Keratinocyte (primary cell): ENCODE measurements at regions not wholly inside any gene's neighbourhood (a gene's known extent, or its start where the extent isn't known, plus 50 kb on each side); places are given as distances from the start of the nearest gene placed in this dataset.

Experiments
- DNase-seq: peaks from one replicate; pipeline ENCODE4 v3.0.0-alpha.2; 2011; ENCODE audit warnings: low read depth, missing footprints, low spot score
- FAIRE-seq: peaks from 2 replicates; lab custom pipeline; 2011; peaks lifted over from hg19 to GRCh38; lab: Jason Lieb, UNC
- H2AFZ ChIP-seq: 2 replicates; pipeline ENCODE4 v1.6.0; 2012; ENCODE audit warnings: low read length, control low read depth, inconsistent platforms; ENCODE audit not compliant: control insufficient read depth
- H3K27ac ChIP-seq: 2 replicates; pipeline ENCODE4 v1.5.1; 2011; ENCODE audit warnings: low read length; ENCODE audit not compliant: control insufficient read depth, insufficient read depth
- H3K27me3 ChIP-seq: 3 replicates; pipeline ENCODE4 v1.6.0; 2011; ENCODE audit warnings: low read length; ENCODE audit not compliant: control insufficient read depth, insufficient read depth; ENCODE audit errors: extremely low read depth
- H3K36me3 ChIP-seq, 2 experiments: 2 replicates in 1 of 2; 3 replicates in 1 of 2; pipeline ENCODE4 v1.5.1; 2011; ENCODE audit warnings: low read length in 2 of 2, mild to moderate bottlenecking in 1 of 2; ENCODE audit not compliant: control insufficient read depth in 2 of 2, insufficient read depth in 2 of 2; ENCODE audit errors: extremely low read depth in 1 of 2
- H3K4me1 ChIP-seq: 3 replicates; pipeline ENCODE4 v1.5.1; 2011; ENCODE audit warnings: low read length; ENCODE audit not compliant: control insufficient read depth, insufficient read depth; ENCODE audit errors: extremely low read depth
- H3K4me2 ChIP-seq: 3 replicates; pipeline ENCODE4 v1.6.0; 2011; ENCODE audit warnings: low read depth, low read length; ENCODE audit not compliant: control insufficient read depth, insufficient read depth; ENCODE audit errors: extremely low read depth
- H3K4me3 ChIP-seq, 3 experiments: fragments of 200-600 bp in 1 of 3; sonication (generic) in 1 of 3; 2 replicates in 2 of 3; 3 replicates in 1 of 3; pipeline ENCODE4 v1.5.1; 2011 to 2016; ENCODE audit warnings: low read length in 3 of 3, mild to moderate bottlenecking in 3 of 3, control low read depth in 2 of 3, inconsistent platforms in 1 of 3, low read depth in 1 of 3, mixed read lengths in 1 of 3, mixed run types in 1 of 3, moderate library complexity in 1 of 3; ENCODE audit not compliant: control insufficient read depth in 2 of 3, insufficient read depth in 2 of 3; ENCODE audit errors: extremely low read depth in 1 of 3
- H3K79me2 ChIP-seq: 2 replicates; pipeline ENCODE4 v1.6.0; 2012; ENCODE audit warnings: low read length; ENCODE audit not compliant: control insufficient read depth, insufficient read depth
- H3K9ac ChIP-seq: 3 replicates; pipeline ENCODE4 v1.6.0; 2011; ENCODE audit warnings: low read length; ENCODE audit not compliant: control insufficient read depth, insufficient read depth; ENCODE audit errors: extremely low read depth
- H3K9me1 ChIP-seq: 3 replicates; pipeline ENCODE4 v1.6.0; 2011; ENCODE audit warnings: low read length; ENCODE audit not compliant: control insufficient read depth, insufficient read depth; ENCODE audit errors: extremely low read depth
- H3K9me3 ChIP-seq: 2 replicates; pipeline ENCODE4 v1.5.1; 2012; ENCODE audit warnings: low read depth, low read length; ENCODE audit not compliant: control insufficient read depth
- H4K20me1 ChIP-seq: 3 replicates; pipeline ENCODE4 v1.6.0; 2011; ENCODE audit warnings: low read length; ENCODE audit not compliant: control insufficient read depth, insufficient read depth; ENCODE audit errors: extremely low read depth
- EZH2 ChIP-seq: IDR thresholded peaks from one replicate; pipeline ENCODE4 v1.6.1; 2012; ENCODE audit warnings: inconsistent platforms, mild to moderate bottlenecking, low read length, moderate library complexity
- dilution Hi-C: fragments of 300-500 bp; cut with MboI; formaldehyde crosslinking; loops from one replicate; pipeline ENCODE4 v1.7.0; 2020; ENCODE audit warnings: low sequenced_read_pairs; ENCODE audit not compliant: extremely low pct_ligation_motif_present
- TF ChIP-seq, protein P1 (sequence below), 3 experiments: IDR thresholded peaks in 1 of 3; conservative IDR thresholded peaks in 1 of 3; optimal IDR thresholded peaks in 1 of 3; 2 replicates in 2 of 3; 3 replicates in 1 of 3; pipeline versions ENCODE3 to v1.5.1; 2011; ENCODE audit warnings: low read length in 3 of 3, mild to moderate bottlenecking in 3 of 3, moderate library complexity in 2 of 3, control low read depth in 1 of 3, inconsistent platforms in 1 of 3; ENCODE audit not compliant: insufficient read depth in 2 of 3; ENCODE audit errors: extremely low read depth in 1 of 3

- Histone ChIP-seq H3K4me2 (no peak overlapping the region), H3K27ac (no peak overlapping the region), H3K79me2 (no peaks in the 10 kb centered on the region), H3K9ac (no peak overlapping the region), H3K27me3 (no peaks in the 10 kb centered on the region), H3K36me3 (no peaks in the 10 kb centered on the region), H3K4me3 (no peak overlapping the region), H2AFZ (no peak overlapping the region), H3K9me3 (no peaks in the 10 kb centered on the region), H4K20me1 (no peaks in the 10 kb centered on the region), H3K4me1 (no peaks in the 10 kb centered on the region), H3K9me1 (no peaks in the 10 kb centered on the region)
- TF ChIP-seq, protein P1, sequence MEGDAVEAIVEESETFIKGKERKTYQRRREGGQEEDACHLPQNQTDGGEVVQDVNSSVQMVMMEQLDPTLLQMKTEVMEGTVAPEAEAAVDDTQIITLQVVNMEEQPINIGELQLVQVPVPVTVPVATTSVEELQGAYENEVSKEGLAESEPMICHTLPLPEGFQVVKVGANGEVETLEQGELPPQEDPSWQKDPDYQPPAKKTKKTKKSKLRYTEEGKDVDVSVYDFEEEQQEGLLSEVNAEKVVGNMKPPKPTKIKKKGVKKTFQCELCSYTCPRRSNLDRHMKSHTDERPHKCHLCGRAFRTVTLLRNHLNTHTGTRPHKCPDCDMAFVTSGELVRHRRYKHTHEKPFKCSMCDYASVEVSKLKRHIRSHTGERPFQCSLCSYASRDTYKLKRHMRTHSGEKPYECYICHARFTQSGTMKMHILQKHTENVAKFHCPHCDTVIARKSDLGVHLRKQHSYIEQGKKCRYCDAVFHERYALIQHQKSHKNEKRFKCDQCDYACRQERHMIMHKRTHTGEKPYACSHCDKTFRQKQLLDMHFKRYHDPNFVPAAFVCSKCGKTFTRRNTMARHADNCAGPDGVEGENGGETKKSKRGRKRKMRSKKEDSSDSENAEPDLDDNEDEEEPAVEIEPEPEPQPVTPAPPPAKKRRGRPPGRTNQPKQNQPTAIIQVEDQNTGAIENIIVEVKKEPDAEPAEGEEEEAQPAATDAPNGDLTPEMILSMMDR (optimal IDR thresholded peaks at IDR 0.05 in 1 of 3, IDR thresholded peaks at IDR 0.05 in 1 of 3, conservative IDR thresholded peaks at IDR 0.05 in 1 of 3; ENCODE audit: extremely low read depth in 1 of 3, insufficient read depth in 2 of 3, low read length in 3 of 3): no peak
- FAIRE-seq (no peak), DNase-seq (no peak)
- dilution Hi-C loops: no loop called here
Observed at GRCh38 chr10:44757551-44758205, 153.5 kb upstream of the TMEM72 start.

DNA sequence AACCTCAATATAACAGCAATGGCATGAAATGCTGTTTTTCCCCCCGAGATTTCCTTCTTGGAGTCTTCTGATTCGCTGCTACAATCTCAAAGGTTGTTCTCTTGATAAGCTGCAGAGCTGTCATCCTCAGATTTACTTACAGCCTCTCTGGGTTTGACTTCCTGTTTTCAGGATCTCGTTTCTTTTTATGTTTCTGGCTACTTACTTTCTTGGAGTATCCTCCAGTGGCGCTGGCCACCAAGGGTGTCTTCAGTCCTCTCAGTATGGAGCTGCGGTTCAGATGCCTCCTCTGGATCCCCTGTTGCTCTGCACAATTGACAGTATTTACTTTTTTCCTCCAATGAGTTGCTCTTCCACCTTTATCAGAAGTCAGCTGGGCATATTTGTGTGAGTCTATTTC lies 152.0 kb upstream of the TMEM72 start:
- Histone ChIP-seq H3K36me3 (no peaks in the 10 kb centered on the region), H3K9me1 (no peaks in the 10 kb centered on the region), H3K27ac (no peak overlapping the region), H3K4me1 (no peaks in the 10 kb centered on the region), H3K4me2 (no peak overlapping the region), H4K20me1 (no peaks in the 10 kb centered on the region), H3K27me3 (no peaks in the 10 kb centered on the region), H3K79me2 (no peaks in the 10 kb centered on the region), H3K9ac (no peak overlapping the region), H3K4me3 (no peak overlapping the region), H3K9me3 (no peaks in the 10 kb centered on the region), H2AFZ (no peak overlapping the region)
- dilution Hi-C loops: no loop called here
- no peak for DNase-seq
- FAIRE-seq: no peak
- TF ChIP-seq EZH2: no peak
- TF ChIP-seq, protein P1 (optimal IDR thresholded peaks at IDR 0.05 in 1 of 3, IDR thresholded peaks at IDR 0.05 in 1 of 3, conservative IDR thresholded peaks at IDR 0.05 in 1 of 3; ENCODE audit: extremely low read depth in 1 of 3, insufficient read depth in 2 of 3, low read length in 3 of 3): no peak
